Endodermal cell (in vitro differentiated cells): ENCODE measurements at regions not wholly inside any gene's neighbourhood (a gene's known extent, or its start where the extent isn't known, plus 50 kb on each side); places are given as distances from the start of the nearest gene placed in this dataset.

Experiments used
- DNase-seq: peaks from one replicate; pipeline ENCODE4 v3.0.0-alpha.2; 2017
- H3K27ac ChIP-seq: 2 replicates; pipeline ENCODE4 v1.5.1; 2013; ENCODE audit warnings: mild to moderate bottlenecking, low read depth, low read length, moderate library complexity
- H3K27me3 ChIP-seq: 2 replicates; pipeline ENCODE4 v1.6.1; 2013; ENCODE audit warnings: mild to moderate bottlenecking, low read length, moderate library complexity; ENCODE audit not compliant: insufficient read depth, control insufficient read depth, poor library complexity, severe bottlenecking
- H3K36me3 ChIP-seq: 2 replicates; pipeline ENCODE4 v1.7.0; 2013; ENCODE audit warnings: mild to moderate bottlenecking, low read length, moderate library complexity; ENCODE audit not compliant: control insufficient read depth, insufficient read depth
- H3K4me1 ChIP-seq: one replicate; pipeline ENCODE4 v1.7.0; 2013; ENCODE audit warnings: low read length; ENCODE audit not compliant: control insufficient read depth, insufficient read depth
- H3K4me3 ChIP-seq: 2 replicates; pipeline ENCODE4 v1.5.1; 2013; ENCODE audit warnings: mild to moderate bottlenecking, low read length, moderate library complexity
- H3K9ac ChIP-seq: 2 replicates; pipeline ENCODE4 v1.6.1; 2013; ENCODE audit warnings: mild to moderate bottlenecking, low read length, moderate library complexity; ENCODE audit not compliant: poor library complexity, severe bottlenecking; ENCODE audit errors: extremely low read depth
- H3K9me3 ChIP-seq: 2 replicates; pipeline ENCODE4 v1.6.1; 2013; ENCODE audit warnings: mild to moderate bottlenecking, low read length, moderate library complexity; ENCODE audit not compliant: control insufficient read depth
- H3K27ac Mint-ChIP-seq: 2 replicates; pipeline ENCODE4 v1.8.0; 2020; ENCODE audit warnings: mixed read lengths
- H3K27me3 Mint-ChIP-seq: 2 replicates; pipeline ENCODE4 v1.8.0; 2021; ENCODE audit warnings: mild to moderate bottlenecking, mixed read lengths; ENCODE audit not compliant: insufficient read depth
- H3K36me3 Mint-ChIP-seq: 2 replicates; pipeline ENCODE4 v1.8.0; 2020; ENCODE audit warnings: low read depth, mixed read lengths
- H3K4me1 Mint-ChIP-seq: 2 replicates; pipeline ENCODE4 v1.8.0; 2020; ENCODE audit warnings: mixed read lengths
- H3K4me3 Mint-ChIP-seq: 2 replicates; pipeline ENCODE4 v1.8.0; 2020; ENCODE audit warnings: mild to moderate bottlenecking, moderate library complexity, mixed read lengths
- H3K9me3 Mint-ChIP-seq: 2 replicates; pipeline ENCODE4 v1.8.0; 2020; ENCODE audit warnings: mild to moderate bottlenecking, mixed read lengths
- CTCF ChIP-seq: fragments of 200-600 bp; sonication (generic); conservative IDR thresholded peaks from 2 replicates; pipeline ENCODE4 v1.5.0; 2021; ENCODE audit warnings: antibody characterized with exemption, mild to moderate bottlenecking
- WGBS, 2 experiments: methylation state at CpG; one replicate each; pipeline versions ENCODE4 v1.1.5 to v1.1.7; 2013; ENCODE audit warnings: missing lambda C conversion rate in 2 of 2, mixed read lengths in 1 of 2; ENCODE audit not compliant: insufficient coverage in 1 of 2, insufficient read length in 1 of 2; 5-methylcytosine and 5-hydroxymethylcytosine counted together

GRCh38 chr13:34805347-34805746, 136.7 kb upstream of the NBEA start:
- Mint-ChIP-seq H3K4me3 (no peak overlapping the region), H3K27me3 (no peaks in the 10 kb centered on the region), H3K36me3 (no peaks in the 10 kb centered on the region), H3K4me1 (no peaks in the 10 kb centered on the region), H3K27ac (no peak overlapping the region), H3K9me3 (no peaks in the 10 kb centered on the region)
- H3K4me3 ChIP-seq = no peak overlapping the region
- H3K27me3 ChIP-seq = no peaks in the 10 kb centered on the region
- no peaks in the 10 kb centered on the region for H3K4me1 ChIP-seq
- TF ChIP-seq CTCF = no peak
- no peak for DNase-seq
- H3K27ac ChIP-seq = no peak overlapping the region
- 93% methylated on average over 1 of the region's 1 CpG; no CpG with 5 or more reads in 1 of the 2 experiments for WGBS, 2 experiments
- H3K36me3 ChIP-seq = no peaks in the 10 kb centered on the region
- H3K9me3 ChIP-seq = no peaks in the 10 kb centered on the region
- H3K9ac ChIP-seq = no peak overlapping the region

GRCh38 chr13:34808649-34809048, 133.4 kb upstream of the NBEA start:
- H3K4me1 Mint-ChIP-seq = no peaks in the 10 kb centered on the region
- no peak overlapping the region for H3K9ac ChIP-seq
- TF ChIP-seq CTCF = no peak
- H3K27me3 ChIP-seq = no peaks in the 10 kb centered on the region
- H3K27ac Mint-ChIP-seq = no peak overlapping the region
- peaks cover 19% of the 10 kb centered on the region for H3K9me3 Mint-ChIP-seq
- no peak for DNase-seq
- H3K36me3 ChIP-seq = no peaks in the 10 kb centered on the region
- H3K4me3 Mint-ChIP-seq = no peak overlapping the region
- H3K36me3 Mint-ChIP-seq = no peaks in the 10 kb centered on the region
- peaks cover 11% of the 10 kb centered on the region for H3K9me3 ChIP-seq
- no peak overlapping the region for H3K4me3 ChIP-seq
- H3K27ac ChIP-seq = no peak overlapping the region
- no peaks in the 10 kb centered on the region for H3K4me1 ChIP-seq
- H3K27me3 Mint-ChIP-seq = no peaks in the 10 kb centered on the region

GRCh38 chr13:34810996-34811395, 131.1 kb upstream of the NBEA start:
- no peak overlapping the region for H3K4me3 Mint-ChIP-seq
- Histone ChIP-seq H3K9ac (no peak overlapping the region), H3K9me3 (peaks cover 11% of the 10 kb centered on the region), H3K27ac (no peak overlapping the region), H3K36me3 (no peaks in the 10 kb centered on the region), H3K27me3 (no peaks in the 10 kb centered on the region), H3K4me1 (no peaks in the 10 kb centered on the region), H3K4me3 (no peak overlapping the region)
- 89 to 100% methylated on average over 2 to 3 of the region's 3 CpGs for WGBS, 2 experiments
- H3K36me3 Mint-ChIP-seq = no peaks in the 10 kb centered on the region
- no peak for DNase-seq
- no peaks in the 10 kb centered on the region for H3K27me3 Mint-ChIP-seq
- TF ChIP-seq CTCF = no peak
- peaks cover 19% of the 10 kb centered on the region for H3K9me3 Mint-ChIP-seq
- peaks cover 3% of the 10 kb centered on the region for H3K4me1 Mint-ChIP-seq
- H3K27ac Mint-ChIP-seq = no peak overlapping the region
